ENCODE measurements at regions not wholly inside any gene's neighbourhood (a gene's known extent, or its start where the extent isn't known, plus 50 kb on each side); places are given as distances from the start of the nearest gene placed in this dataset.
"Not testable (repeated sequence)": the region's sequence is repeated elsewhere in the genome, so short reads cannot be mapped to it uniquely, and the experiment has no call there.

DNA sequence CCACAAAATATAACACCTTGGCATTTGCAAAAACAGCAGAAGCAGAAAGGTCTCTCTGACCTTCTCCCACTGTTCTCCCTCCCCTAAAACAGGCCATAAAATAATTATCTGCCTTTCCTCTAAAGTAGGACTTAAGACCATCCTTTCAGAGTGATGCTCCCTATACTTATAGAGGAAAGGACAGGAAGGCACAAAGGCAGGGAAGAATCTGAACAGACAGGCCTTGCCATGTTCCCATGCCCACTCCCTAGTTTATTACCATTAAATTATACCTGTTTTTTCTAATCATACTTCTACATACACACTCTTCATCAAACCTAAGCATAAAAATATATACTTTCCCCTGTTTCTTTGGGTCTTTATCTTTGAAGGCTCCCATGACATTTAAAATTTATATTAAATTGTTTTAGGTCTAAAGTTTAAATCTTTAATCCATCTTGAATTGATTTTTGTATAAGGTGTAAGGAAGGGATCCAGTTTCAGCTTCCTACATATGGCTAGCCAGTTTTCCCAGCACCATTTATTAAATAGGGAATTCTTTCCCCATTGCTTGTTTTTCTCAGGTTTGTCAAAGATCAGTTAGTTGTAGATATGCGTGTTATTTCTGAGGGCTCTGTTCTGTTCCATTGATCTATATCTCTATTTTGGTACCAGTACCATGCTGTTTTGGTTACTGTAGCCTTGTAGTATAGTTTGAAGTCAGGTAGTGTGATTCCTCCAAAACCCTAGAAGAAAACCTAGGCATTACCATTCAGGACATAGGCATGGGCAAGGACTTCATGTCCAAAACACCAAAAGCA, 755.8 kb upstream of the ADGRB3 start:
- not testable (repeated sequence) for DNase-seq (ENCODE audit: low spot score)

DNA sequence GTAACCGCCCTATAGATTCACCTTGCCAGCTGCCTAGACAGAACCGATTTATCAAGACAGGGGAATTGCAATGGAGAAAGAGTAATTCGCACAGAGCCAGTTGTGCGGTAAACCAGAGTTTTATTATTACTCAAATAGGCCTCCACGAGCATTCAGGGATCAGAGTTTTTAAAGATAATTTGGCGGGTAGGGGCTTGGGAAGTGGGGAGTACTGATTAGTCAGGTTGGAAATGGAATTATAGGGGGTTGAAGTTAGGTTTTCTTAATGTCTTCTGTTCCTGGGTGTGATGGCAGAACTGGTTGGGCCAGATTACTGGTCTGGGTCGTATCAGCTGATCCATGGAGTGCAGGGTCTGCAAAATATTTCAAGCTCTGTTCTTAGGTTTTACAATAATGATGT, 756.9 kb upstream of the ADGRB3 start:
- DNase-seq (ENCODE audit: low spot score): not testable (repeated sequence)

DNA sequence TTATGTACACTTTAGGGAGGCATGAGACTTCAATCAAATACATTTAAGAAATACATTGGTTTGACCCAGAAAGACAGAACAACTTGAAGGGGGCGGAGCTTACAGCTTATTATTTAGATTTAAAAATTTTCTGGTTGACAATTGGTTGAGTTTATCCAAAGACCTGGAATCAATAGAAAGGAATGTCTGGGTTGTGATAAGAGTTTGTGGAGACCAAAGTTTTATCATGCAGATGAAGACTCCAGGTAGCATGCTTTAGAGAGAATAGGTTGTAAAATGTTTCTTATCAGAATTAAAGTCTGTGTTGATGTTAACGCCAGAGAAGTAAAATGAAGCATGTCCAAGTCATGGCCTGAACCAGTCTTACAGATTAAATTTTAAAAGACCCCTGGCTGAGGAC, 757.8 kb upstream of the ADGRB3 start:
- DNase-seq (ENCODE audit: low spot score): no peak

DNA sequence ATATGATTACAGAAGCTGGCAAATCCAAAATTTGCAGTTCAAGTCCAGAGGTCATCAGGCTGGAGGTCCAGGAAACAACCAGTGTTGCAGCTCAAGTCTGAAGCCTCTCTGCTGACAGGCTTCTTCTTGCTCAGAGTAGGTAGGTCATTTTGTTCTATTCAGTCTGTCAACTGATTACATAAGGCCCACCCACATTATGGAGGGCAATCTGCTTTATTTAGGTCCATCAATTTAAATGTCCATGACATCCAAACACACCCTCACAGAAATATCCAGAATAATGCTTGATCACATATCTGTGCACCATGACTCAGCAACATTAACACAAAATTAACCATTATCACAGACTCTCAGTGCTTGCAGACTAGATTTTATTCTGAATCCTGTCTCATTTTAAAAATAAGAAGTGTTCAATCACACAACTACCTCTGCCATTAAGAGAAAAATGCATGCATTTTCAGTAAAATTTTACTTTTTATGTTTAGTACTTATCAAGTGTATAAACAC, 759.2 kb upstream of the ADGRB3 start:
- DNase-seq (ENCODE audit: low spot score): no peak

DNA sequence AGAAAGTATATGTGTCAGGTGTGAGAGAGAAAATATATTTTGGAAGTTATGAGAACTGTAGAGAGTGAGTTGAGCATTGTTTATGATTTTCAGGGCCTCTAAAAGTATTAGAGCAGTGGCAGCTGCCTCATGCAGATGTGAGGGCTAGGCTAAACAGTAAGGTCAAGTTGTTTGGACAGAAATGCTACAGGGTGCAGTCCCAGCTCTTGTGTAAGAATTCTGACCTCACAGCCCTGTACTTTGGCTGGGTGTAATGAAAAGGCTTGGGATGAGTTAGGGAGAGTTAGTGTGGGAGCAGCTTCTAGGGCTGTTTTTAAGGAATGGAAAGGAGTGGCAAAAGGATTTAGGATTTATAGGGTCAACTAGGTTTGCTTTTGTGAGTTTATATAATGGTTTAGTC, 764.8 kb upstream of the ADGRB3 start:
- no peak for DNase-seq (ENCODE audit: low spot score)

DNA sequence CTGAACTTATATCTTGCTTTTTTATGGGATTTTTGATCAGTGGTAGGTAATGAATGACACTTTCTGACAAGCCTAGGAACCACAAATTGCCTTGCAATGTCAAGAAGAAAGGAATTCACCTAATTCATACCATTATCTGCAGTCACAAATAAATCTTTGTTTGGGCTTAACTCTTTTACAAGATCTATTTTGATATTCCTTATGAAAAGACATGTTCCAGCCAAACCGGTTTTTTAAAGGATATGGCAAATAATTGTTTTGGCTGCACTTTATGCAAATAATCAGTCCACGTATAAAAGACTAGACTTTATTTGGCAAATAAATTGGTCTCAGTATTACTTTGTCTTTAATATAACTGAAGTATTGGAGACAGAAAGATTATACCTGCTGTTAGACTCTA, 771.7 kb upstream of the ADGRB3 start:
- no peak for DNase-seq (ENCODE audit: low spot score)

DNA sequence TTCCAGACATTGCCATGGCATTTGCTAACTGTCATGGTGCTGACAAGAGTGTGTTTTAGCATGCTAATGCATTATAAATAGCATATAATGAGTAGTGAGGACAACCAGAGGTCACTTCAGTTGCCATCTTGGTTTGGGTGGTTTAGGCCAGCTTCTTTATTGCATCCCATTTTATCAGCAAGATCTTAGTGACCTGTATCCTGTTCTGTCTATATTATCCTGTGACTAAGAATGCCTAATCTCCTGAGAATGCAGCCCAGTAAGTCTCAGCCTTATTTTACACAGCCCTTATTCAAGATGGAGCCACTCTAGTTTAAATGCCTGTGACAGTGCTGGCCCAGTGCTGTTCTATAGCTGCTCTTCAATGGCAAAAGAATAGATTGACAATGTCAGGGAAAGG, 781.0 kb upstream of the ADGRB3 start:
- DNase-seq (ENCODE audit: low spot score): no peak

DNA sequence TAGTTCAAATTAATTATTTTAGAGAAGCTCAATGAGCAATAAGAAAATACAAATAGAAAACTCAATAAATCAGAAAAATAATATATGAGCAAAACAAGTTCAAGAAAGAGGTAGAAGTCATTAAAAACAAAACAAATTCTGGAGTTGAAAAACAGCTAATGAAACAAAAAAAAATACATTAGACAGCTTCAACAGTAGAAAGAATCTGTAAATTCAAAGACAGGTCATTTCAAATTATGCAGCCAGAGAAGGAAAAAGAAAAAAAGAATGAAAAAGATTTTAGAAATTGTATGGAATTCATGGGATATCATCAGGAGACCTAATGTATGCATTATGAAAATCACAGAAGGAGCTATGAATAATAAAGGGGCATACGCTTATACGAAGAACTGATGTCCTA, 795.3 kb upstream of the ADGRB3 start:
- no peak for DNase-seq (ENCODE audit: low spot score)

DNA sequence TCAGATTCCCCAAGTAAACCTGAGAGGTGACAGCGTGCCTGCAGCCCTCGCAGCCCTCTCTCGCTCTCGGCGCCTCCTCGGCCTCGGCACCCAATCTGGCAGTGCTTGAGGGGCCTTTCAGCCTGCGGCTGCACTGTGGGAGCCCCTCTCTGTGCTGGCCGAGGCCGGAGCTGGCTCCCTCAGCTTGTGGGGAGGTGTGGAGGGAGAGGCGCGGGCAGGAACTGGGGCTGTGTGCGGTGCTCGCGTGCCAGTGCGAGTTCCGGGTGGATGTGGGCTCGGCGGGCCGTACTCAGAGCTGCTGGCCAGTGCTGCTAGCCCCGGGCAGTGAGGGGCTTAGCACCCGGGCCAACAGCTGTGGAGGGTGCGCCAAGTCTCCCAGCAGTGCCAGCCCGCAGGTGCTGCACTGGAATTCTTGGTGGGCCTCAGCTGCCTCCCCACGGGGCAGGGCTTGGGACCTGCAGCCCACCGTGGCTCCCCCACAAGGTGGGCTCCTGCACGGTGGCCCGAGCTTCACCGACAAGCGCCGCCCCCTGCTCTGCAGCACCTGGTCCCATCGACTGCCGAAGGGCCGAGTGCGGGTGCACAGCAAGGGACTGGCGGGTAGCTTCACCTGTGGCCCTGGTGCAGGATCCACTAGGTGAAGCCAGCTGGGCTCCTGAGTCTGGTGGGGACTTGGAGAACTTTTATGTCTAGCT, 809.7 kb upstream of the ADGRB3 start:
- no peak for DNase-seq (ENCODE audit: low spot score)

DNA sequence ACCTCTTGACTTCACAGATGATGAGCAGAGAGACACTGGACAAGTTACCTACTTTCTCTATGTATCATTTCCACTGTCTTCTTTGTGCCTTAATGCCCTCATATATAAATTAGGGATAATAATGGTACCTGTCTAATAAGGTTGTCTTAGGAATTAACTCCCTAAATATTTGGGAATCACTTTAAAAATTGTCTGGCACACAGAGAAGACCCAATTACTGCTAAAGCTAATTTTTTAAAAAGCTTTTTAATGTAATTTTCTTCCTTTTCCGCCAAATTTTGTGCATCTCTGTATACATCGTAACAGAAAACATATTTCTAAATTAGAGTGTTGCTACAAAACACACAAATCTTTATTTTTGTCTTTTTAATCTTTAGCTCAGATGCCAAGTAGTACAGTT, 816.8 kb upstream of the ADGRB3 start:
- no peak for DNase-seq (ENCODE audit: low spot score)

DNA sequence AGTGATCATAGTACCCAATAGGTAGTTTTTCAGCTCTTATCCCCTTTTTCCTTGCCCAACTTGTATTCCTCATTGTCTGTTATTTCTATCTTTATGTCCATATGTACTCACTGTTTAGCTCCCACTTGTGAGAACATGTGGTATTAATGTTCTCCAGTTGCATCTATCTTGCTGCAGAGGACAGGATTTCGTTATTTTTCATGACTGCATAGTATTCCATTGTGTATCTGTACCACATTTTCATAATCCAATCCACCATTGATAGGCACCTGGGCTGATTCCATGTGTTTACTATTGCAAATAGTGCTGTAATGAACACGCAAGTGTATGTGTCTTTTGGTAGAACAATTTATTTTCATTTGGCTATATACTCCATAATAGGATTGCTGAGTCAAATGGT, 819.5 kb upstream of the ADGRB3 start:
- DNase-seq (ENCODE audit: low spot score): no peak

DNA sequence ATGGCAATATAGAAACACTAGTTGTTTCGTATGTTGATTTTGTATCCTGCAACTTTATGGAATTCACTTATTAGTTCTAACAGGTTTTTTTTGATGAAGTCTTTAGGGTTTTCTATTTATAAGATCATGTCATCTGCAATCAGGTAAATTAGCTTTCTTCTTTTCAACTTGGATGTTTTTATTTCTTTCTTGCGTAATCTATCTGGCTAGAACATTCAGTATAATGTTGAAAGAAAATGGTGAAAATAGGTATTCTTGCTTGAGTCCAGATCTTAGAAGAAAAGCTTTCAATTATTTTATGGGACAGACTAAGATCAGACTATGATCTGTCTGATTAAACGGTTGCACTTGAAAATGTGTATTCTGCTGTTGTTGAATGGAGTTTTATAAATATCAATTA, 820.8 kb upstream of the ADGRB3 start:
- DNase-seq (ENCODE audit: low spot score): no peak

DNA sequence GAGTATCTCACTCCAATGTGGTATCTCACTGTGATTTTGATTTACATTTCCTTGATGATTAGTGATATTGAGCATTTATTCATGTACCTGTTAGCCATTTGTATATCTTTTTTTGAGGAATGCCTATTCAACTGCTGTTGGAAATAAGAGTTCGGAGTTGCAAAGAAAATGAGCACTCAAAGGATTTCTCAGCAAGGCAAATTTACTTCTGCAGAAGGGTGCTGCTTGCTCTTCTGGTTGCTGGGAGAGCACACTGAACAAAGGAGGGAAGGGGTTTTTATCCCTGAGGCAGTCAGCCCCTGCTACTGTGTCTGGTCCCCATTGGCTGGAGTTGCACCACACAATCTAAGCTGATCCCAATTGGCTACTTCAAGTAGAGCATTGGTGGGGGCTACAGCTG, 822.4 kb upstream of the ADGRB3 start:
- DNase-seq (ENCODE audit: low spot score): no peak

DNA sequence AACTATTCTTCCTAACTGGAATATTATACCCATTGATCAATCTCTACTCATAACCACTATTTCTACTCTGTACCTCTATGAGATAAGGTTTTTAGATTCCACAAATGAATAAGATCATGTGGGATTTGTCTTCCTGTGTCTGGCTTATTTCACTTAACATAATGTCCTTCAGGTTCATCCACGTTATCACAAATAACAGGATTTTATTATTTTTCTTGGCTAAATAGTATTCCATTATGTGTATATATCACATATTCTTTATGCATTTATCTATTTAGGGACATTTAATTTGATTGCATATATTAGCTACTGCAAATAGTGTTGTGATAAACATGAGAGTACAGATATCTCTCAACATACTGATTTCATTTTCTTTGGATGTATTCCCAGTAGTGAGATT, 823.0 kb upstream of the ADGRB3 start:
- no peak for DNase-seq (ENCODE audit: low spot score)

DNA sequence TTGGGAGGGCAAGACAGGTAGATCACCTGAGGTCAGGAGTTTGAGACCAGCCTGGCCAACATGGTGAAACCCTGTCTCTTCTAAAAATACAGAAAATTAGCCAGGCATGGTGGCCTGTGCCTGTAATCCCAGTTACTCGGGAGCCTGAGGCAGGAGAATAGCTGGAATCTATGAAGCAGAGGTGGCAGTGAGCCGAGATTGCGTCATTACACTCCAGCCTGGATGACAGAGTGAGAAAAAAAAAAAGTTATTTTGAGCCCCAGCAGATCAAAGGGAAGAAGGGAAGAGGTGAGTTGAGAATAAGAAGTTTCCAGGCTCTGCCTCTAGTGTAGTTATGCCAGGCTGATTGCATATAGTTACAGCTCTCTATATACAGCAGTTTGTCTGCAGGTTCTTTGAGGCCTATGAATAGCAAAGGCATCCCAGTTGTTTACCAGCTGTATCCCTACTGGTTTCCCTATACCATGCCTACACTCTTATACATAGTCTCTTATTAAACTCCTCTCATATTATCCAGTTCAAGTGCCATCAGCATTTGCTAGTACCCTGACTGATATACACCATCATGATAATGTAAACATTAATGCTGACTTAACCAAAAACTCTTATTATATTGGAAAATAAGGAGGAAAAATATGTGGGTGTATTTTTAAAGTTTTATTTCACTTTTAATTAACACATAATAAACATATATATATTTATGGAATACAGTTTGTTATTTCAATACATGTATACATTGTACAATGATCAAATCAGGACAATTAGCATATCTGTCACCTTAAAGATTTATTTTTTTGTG, 823.6 kb upstream of the ADGRB3 start:
- no peak for DNase-seq (ENCODE audit: low spot score)

DNA sequence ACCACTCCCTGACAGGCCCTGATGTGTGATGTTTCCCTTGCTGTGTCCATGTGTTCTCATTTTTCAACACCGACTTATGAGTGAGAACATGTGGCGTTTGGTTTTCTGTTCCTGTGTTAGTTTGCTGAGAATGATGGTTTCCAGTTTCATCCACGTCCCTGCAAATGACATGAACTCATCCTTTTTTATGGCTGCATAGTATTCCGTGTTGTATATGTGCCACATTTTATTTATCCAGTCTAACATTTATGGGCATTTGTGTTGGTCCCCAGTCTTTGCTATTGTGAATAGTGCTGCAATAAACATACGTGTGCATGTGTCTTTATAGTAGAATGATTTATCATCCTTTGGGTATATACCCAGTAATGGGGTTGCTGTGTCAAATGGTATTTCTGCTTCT, 830.3 kb upstream of the ADGRB3 start:
- not testable (repeated sequence) for DNase-seq (ENCODE audit: low spot score)

DNA sequence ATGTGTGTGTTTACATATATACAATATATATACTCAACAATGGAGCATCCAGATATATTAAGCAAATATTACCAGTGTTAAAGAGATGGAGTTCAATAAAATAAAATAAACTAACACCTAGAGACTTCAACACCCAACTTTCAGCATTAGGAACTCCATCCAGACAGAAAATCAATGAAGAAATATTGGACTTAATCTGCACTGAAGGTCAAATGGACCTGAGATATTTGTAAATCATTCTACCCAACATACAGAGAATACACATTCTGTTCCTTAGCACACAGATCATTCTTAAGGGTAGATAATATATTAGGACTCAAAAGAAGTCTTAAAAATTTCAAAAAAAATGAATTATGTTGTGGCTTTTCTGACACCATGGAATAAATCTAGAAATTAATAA, 832.3 kb upstream of the ADGRB3 start:
- no peak for DNase-seq (ENCODE audit: low spot score)

DNA sequence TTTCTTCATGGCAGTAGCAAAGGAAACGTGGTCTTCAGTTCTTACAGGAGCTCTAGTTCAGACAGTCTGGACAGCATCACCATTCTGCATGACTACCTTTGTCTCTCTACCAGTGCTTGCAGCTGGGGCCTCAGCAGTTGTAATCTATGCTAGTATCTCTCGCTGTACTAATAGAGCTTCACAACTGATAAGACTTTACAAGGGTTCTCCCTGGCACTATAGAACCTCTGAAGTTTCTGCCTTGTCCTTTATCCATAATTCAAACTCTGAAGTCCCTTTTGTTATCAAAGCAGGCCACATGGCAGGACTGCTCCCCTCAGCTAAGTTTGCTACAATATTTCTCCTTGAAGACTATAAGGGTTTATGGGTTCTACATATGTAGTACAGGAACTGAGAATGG, 842.1 kb upstream of the ADGRB3 start:
- DNase-seq (ENCODE audit: low spot score): no peak

DNA sequence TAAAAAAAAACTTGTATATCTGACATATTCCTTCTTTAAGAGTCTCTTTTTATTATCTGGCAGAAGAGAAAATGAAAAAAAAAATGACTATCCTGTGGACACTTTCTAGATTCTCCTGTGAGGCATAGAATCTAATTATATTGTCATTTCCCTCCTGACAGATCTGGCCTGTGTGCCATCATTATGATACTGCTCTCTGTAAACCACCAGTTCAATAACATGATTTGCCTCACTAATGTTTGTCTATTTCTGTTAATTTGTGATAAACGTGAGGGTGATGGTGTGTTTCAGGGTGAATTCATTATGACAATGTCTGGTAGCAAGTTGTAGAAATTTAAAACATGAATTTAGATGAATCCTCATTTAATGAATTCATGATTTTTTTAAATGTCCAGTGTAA, 844.5 kb upstream of the ADGRB3 start:
- DNase-seq (ENCODE audit: low spot score): no peak

DNA sequence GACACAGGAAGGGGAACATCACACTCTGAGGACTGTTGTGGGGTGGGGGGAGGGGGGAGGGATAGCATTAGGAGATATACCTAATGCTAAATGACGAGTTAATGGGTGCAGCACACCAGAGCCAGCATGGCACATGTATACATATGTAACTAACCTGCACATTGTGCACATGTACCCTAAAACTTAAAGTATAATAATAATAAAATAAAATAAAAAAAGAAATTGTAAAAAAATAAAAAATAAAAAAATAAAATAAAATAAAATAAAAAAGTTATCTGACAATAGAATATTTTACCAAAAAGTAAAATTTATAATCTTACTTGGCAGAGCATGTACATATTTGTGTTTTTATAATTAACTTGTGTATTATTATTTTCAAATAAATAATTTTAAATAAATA, 848.0 kb upstream of the ADGRB3 start:
- DNase-seq (ENCODE audit: low spot score): not testable (repeated sequence)

DNA sequence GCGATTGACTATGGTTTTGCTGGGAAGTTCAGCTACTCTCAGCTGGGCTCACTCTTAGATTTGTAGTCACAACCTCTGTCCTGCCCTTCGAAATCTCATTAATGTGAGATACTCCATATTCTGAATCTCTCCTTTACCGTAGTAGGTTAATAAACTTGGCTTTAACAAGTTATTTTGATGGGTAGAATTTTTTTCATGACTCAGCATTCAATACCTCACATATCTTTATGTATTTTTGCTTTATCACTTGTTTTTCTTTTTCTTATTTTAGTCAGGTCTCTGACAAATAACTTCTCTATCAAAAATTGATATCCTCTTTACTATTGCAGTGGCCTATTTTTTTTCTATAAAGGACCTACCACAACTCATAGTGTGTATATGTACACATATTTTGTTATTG, 855.2 kb upstream of the ADGRB3 start:
- no peak for DNase-seq (ENCODE audit: low spot score)

DNA sequence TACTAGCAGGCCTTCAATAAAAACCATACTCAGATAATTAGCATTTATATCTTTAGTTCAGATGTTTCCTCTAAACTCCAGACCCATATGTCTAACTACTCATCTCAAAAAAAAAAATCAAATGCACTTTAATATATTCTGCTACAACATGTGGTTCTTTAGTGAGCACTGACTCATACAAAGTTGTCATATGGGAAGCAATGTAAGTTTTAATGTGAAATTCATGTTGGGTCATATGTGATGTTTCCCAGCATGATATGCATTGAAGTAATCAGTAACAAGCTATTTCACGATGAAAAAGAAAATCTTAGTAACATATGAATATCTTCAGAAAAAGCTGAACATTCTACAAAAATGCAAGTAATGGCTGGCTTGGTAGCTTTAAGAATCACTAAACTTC, 859.7 kb upstream of the ADGRB3 start:
- DNase-seq (ENCODE audit: low spot score): no peak

DNA sequence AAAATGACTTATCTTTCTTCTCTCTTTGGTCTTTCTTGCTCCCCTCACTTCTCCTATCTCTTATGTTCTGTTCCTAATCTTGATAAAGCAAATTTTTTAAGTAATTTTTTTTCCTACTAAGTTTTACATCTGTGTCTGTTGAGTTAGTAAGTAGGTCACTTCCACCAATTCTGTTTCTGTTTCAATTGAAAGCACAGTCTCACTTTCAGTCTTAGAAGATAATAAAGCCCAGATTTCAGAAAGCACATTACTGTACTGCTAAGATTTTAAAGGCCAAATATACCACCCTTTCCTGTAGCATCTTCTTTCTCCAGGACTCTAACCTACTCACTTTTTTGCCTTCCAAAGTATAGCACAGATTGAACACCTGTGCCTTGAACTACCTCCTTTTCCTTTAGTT, 866.1 kb upstream of the ADGRB3 start:
- no peak for DNase-seq (ENCODE audit: low spot score)

All from ecto neural progenitor cell (in vitro differentiated cells).